HL-60 (cell line): ENCODE measurements at regions not wholly inside any gene's neighbourhood (a gene's known extent, or its start where the extent isn't known, plus 50 kb on each side); places are given as distances from the start of the nearest gene placed in this dataset.

ENCODE experiments used
- DNase-seq, 2 experiments: peaks; one replicate each; pipeline ENCODE4 v3.0.0-alpha.2; 2010 to 2020; ENCODE audit warnings: low read depth in 1 of 2, low spot score in 1 of 2
- H3K27ac ChIP-seq: fragments of 250-450 bp; sonication (Bioruptor Pico); replicated peaks from 2 replicates; pipeline ENCODE4 v1.5.1; 2020; ENCODE audit warnings: mild to moderate bottlenecking, moderate library complexity
- H3K27me3 ChIP-seq: fragments of 250-450 bp; sonication (Bioruptor Pico); 2 replicates; pipeline ENCODE4 v1.5.1; 2021; ENCODE audit warnings: mild to moderate bottlenecking, moderate library complexity; ENCODE audit not compliant: insufficient read depth, poor library complexity, severe bottlenecking
- H3K4me3 ChIP-seq: replicated peaks from 2 replicates; pipeline ENCODE4 v1.5.1; 2011; ENCODE audit warnings: mild to moderate bottlenecking, control low read depth, low read length; ENCODE audit not compliant: insufficient read depth
- GABPA ChIP-seq: IDR thresholded peaks from 2 replicates; pipeline ENCODE4 v1.6.1; 2012; ENCODE audit warnings: low read depth
- POLR2AphosphoS5 ChIP-seq: IDR thresholded peaks from 2 replicates; pipeline ENCODE4 v1.6.1; 2012; ENCODE audit warnings: low read depth
- SPI1 ChIP-seq: IDR thresholded peaks from 2 replicates; pipeline ENCODE4 v1.6.1; 2012; ENCODE audit warnings: low read depth, mild to moderate bottlenecking, borderline replicate concordance
- TF ChIP-seq, protein P1 (sequence below): IDR thresholded peaks from one replicate; pipeline ENCODE4 v1.5.1; 2011; ENCODE audit warnings: low read length, control low read depth, inconsistent platforms; ENCODE audit not compliant: insufficient read depth
- TF ChIP-seq, protein P2 (sequence below): IDR thresholded peaks from 2 replicates; pipeline ENCODE4 v1.6.1; 2012; ENCODE audit warnings: low read depth; ENCODE audit not compliant: insufficient replicate concordance

DNA sequence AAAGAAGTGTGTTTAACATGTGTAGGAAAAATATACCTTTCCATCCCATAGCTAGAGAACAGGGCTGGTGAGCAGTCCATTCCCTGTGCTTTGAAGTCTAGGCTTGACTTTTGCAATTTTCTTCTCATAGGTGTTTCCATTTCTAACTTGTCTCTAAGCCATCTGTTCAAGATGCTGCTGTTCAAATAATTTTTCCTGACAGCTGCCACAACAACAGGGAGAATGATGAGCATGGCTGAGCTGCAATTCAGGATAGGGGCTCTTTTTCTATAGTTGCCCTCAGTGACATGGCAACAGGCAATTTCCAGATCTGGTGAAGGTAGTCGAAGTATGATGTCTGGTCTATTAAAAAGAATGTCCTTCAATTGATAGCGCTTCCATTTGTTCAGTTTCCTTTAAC is 103.0 kb upstream of the HS3ST5 start:
- TF ChIP-seq, protein P1, sequence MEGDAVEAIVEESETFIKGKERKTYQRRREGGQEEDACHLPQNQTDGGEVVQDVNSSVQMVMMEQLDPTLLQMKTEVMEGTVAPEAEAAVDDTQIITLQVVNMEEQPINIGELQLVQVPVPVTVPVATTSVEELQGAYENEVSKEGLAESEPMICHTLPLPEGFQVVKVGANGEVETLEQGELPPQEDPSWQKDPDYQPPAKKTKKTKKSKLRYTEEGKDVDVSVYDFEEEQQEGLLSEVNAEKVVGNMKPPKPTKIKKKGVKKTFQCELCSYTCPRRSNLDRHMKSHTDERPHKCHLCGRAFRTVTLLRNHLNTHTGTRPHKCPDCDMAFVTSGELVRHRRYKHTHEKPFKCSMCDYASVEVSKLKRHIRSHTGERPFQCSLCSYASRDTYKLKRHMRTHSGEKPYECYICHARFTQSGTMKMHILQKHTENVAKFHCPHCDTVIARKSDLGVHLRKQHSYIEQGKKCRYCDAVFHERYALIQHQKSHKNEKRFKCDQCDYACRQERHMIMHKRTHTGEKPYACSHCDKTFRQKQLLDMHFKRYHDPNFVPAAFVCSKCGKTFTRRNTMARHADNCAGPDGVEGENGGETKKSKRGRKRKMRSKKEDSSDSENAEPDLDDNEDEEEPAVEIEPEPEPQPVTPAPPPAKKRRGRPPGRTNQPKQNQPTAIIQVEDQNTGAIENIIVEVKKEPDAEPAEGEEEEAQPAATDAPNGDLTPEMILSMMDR, result no peak
- TF ChIP-seq, protein P2, sequence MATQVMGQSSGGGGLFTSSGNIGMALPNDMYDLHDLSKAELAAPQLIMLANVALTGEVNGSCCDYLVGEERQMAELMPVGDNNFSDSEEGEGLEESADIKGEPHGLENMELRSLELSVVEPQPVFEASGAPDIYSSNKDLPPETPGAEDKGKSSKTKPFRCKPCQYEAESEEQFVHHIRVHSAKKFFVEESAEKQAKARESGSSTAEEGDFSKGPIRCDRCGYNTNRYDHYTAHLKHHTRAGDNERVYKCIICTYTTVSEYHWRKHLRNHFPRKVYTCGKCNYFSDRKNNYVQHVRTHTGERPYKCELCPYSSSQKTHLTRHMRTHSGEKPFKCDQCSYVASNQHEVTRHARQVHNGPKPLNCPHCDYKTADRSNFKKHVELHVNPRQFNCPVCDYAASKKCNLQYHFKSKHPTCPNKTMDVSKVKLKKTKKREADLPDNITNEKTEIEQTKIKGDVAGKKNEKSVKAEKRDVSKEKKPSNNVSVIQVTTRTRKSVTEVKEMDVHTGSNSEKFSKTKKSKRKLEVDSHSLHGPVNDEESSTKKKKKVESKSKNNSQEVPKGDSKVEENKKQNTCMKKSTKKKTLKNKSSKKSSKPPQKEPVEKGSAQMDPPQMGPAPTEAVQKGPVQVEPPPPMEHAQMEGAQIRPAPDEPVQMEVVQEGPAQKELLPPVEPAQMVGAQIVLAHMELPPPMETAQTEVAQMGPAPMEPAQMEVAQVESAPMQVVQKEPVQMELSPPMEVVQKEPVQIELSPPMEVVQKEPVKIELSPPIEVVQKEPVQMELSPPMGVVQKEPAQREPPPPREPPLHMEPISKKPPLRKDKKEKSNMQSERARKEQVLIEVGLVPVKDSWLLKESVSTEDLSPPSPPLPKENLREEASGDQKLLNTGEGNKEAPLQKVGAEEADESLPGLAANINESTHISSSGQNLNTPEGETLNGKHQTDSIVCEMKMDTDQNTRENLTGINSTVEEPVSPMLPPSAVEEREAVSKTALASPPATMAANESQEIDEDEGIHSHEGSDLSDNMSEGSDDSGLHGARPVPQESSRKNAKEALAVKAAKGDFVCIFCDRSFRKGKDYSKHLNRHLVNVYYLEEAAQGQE, result no peak
- TF ChIP-seq SPI1 (no peak), POLR2AphosphoS5 (no peak), GABPA (no peak)
- Histone ChIP-seq H3K27ac (no peak overlapping the region), H3K4me3 (no peak overlapping the region), H3K27me3 (no peaks in the 10 kb centered on the region)
- no peak for DNase-seq

DNA sequence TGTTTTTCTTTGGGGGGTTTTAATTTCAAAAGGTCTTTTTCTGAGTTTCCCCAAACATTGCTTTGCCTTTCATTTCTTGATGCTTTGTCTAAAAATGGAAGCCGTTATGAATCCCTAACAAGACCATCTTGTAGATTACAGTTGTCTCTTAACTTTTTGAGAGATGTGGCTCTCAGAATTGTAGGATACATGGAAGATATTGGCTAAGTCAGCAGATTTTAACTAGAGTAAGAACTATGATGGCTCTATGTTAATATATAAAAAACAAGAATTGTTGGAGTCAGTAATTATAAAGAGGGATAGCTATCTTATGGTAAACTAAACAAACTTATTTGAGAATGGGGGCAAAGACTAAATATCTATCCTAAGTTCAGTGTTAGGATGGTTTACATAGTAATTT is 96.6 kb upstream of the HS3ST5 start:
- Histone ChIP-seq H3K4me3 (no peak overlapping the region), H3K27me3 (no peaks in the 10 kb centered on the region), H3K27ac (no peak overlapping the region)
- no peak for DNase-seq
- TF ChIP-seq POLR2AphosphoS5 (no peak), GABPA (no peak), SPI1 (no peak)
- TF ChIP-seq, protein P1, result no peak
- TF ChIP-seq, protein P2, result no peak

DNA sequence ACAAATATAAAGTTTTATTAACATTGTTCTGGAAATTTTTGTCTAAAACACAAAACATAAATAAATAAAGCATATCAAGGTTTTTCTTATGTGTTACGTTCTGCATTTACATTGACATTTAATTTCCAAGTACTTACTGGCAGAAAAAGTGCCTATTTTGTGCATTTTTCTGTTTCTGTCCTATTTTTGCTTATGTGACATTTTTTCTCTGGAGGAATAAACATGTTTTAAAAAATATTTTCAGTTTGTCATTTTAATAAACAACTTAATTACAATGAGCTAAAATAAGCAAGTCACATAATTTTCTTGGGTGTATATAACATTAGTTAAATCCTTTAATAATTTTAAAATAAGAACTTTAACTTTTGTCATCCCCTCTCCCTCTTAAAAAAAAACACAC is 94.4 kb upstream of the HS3ST5 start:
- no peaks in the 10 kb centered on the region for H3K27me3 ChIP-seq
- TF ChIP-seq, protein P2, result no peak
- TF ChIP-seq, protein P1, result no peak
- TF ChIP-seq GABPA (no peak), POLR2AphosphoS5 (no peak), SPI1 (no peak)
- H3K4me3 ChIP-seq, result no peak overlapping the region
- no peak overlapping the region for H3K27ac ChIP-seq
- no peak for DNase-seq
